Osteocyte (in vitro differentiated cells): ENCODE measurements at regions not wholly inside any gene's neighbourhood (a gene's known extent, or its start where the extent isn't known, plus 50 kb on each side); places are given as distances from the start of the nearest gene placed in this dataset.

ENCODE experiments used
- DNase-seq: peaks from one replicate; pipeline ENCODE4 v3.0.0; 2021; ENCODE audit warnings: mixed read lengths; ENCODE audit not compliant: unreplicated experiment; ENCODE audit errors: extremely low spot score
- H3K27ac Mint-ChIP-seq: one replicate; pipeline ENCODE4 v1.8.0; 2021; ENCODE audit warnings: mild to moderate bottlenecking, mixed read lengths; ENCODE audit not compliant: unreplicated experiment
- H3K27me3 Mint-ChIP-seq: one replicate; pipeline ENCODE4 v1.8.0; 2021; ENCODE audit warnings: mixed read lengths; ENCODE audit not compliant: unreplicated experiment
- H3K36me3 Mint-ChIP-seq: one replicate; pipeline ENCODE4 v1.8.0; 2021; ENCODE audit warnings: mixed read lengths; ENCODE audit not compliant: unreplicated experiment
- H3K4me1 Mint-ChIP-seq: one replicate; pipeline ENCODE4 v1.8.0; 2021; ENCODE audit warnings: mixed read lengths; ENCODE audit not compliant: unreplicated experiment
- H3K4me3 Mint-ChIP-seq: one replicate; pipeline ENCODE4 v1.8.0; 2021; ENCODE audit warnings: mild to moderate bottlenecking, moderate library complexity, mixed read lengths; ENCODE audit not compliant: unreplicated experiment
- H3K9me3 Mint-ChIP-seq: one replicate; pipeline ENCODE4 v1.8.0; 2021; ENCODE audit warnings: mixed read lengths; ENCODE audit not compliant: unreplicated experiment
- TF ChIP-seq, protein P1 (sequence below): fragments of 200-600 bp; sonication (generic); IDR thresholded peaks from 2 replicates; pipeline ENCODE4 v1.5.0; 2021; ENCODE audit warnings: antibody characterized with exemption, mild to moderate bottlenecking, moderate library complexity

GRCh38 chr2:102932501-102932900 lies 170.7 kb downstream of the TMEM182 start:
- Mint-ChIP-seq H3K36me3 (no peaks in the 10 kb centered on the region), H3K4me3 (no peak overlapping the region), H3K27ac (no peak overlapping the region), H3K27me3 (no peaks in the 10 kb centered on the region), H3K4me1 (no peaks in the 10 kb centered on the region), H3K9me3 (peaks cover 2% of the 10 kb centered on the region)
- TF ChIP-seq, protein P1, sequence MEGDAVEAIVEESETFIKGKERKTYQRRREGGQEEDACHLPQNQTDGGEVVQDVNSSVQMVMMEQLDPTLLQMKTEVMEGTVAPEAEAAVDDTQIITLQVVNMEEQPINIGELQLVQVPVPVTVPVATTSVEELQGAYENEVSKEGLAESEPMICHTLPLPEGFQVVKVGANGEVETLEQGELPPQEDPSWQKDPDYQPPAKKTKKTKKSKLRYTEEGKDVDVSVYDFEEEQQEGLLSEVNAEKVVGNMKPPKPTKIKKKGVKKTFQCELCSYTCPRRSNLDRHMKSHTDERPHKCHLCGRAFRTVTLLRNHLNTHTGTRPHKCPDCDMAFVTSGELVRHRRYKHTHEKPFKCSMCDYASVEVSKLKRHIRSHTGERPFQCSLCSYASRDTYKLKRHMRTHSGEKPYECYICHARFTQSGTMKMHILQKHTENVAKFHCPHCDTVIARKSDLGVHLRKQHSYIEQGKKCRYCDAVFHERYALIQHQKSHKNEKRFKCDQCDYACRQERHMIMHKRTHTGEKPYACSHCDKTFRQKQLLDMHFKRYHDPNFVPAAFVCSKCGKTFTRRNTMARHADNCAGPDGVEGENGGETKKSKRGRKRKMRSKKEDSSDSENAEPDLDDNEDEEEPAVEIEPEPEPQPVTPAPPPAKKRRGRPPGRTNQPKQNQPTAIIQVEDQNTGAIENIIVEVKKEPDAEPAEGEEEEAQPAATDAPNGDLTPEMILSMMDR, result no peak
- DNase-seq, result no peak

DNA sequence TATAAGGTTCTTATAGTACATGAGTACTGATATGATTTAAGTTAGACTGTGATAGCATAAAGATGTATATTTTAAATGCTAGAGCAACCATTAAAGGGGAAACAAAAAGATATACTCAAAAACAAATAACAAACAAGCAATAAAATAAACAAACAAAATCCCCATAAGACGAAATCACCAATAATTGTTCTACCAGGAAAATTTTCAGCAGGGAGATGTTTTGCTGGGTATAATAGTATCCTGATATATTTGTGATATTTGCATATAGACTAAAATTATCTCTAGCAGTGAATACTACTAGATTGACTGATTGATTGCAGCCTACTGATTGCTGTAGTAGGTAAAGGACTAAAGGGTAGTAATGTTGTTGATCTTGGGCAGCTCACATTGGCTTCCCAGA lies 177.4 kb downstream of the TMEM182 start:
- H3K36me3 Mint-ChIP-seq, result no peaks in the 10 kb centered on the region
- no peak overlapping the region for H3K4me3 Mint-ChIP-seq
- TF ChIP-seq, protein P1, result no peak
- H3K27ac Mint-ChIP-seq, result no peak overlapping the region
- H3K27me3 Mint-ChIP-seq, result no peaks in the 10 kb centered on the region
- peaks cover 20% of the 10 kb centered on the region for H3K9me3 Mint-ChIP-seq
- H3K4me1 Mint-ChIP-seq, result no peaks in the 10 kb centered on the region
- no peak for DNase-seq

DNA sequence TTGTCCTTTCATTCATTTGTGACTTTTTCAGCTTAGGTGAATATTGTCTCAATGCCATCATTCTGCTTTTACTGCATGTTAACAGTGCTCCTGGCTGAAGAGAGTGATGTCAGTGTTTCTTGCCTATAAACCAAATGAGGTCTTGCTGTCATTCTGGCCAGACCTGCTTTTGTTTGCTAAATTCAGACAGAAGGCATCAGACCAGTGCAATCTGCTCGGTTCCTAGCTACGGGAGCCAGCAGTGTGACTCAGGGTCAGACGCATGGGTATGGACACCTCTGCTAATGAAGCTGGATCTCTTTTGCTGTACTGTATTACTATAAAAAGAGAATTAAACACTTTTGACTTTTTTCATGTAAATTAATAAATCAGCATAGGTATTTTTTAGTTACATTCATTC lies 178.9 kb downstream of the TMEM182 start:
- H3K27ac Mint-ChIP-seq, result no peak overlapping the region
- no peaks in the 10 kb centered on the region for H3K4me1 Mint-ChIP-seq
- H3K9me3 Mint-ChIP-seq, result peaks cover 20% of the 10 kb centered on the region
- no peaks in the 10 kb centered on the region for H3K36me3 Mint-ChIP-seq
- TF ChIP-seq, protein P1, result no peak
- no peak overlapping the region for H3K4me3 Mint-ChIP-seq
- H3K27me3 Mint-ChIP-seq, result no peaks in the 10 kb centered on the region
- no peak for DNase-seq

- Mint-ChIP-seq H3K36me3 (no peaks in the 10 kb centered on the region), H3K27ac (no peak overlapping the region)
Observed at GRCh38 chr2:102942107-102942506, 180.3 kb downstream of the TMEM182 start.

GRCh38 chr2:102943251-102943650 lies 181.4 kb downstream of the TMEM182 start:
- peaks cover 14% of the 10 kb centered on the region for H3K9me3 Mint-ChIP-seq
- TF ChIP-seq, protein P1, result no peak
- no peak for DNase-seq
- H3K4me3 Mint-ChIP-seq, result no peak overlapping the region
- no peaks in the 10 kb centered on the region for H3K36me3 Mint-ChIP-seq
- no peaks in the 10 kb centered on the region for H3K4me1 Mint-ChIP-seq
- H3K27me3 Mint-ChIP-seq, result no peaks in the 10 kb centered on the region
- H3K27ac Mint-ChIP-seq, result no peak overlapping the region

More at GRCh38 chr2:102942107-102942506, 180.3 kb downstream of the TMEM182 start:
- DNase-seq, result no peak
- TF ChIP-seq, protein P1, result no peak
- no peak overlapping the region for H3K4me3 Mint-ChIP-seq
- no peaks in the 10 kb centered on the region for H3K4me1 Mint-ChIP-seq
- no peaks in the 10 kb centered on the region for H3K27me3 Mint-ChIP-seq
- peaks cover 20% of the 10 kb centered on the region for H3K9me3 Mint-ChIP-seq
